SK-N-SH (cell line): ENCODE measurements at regions not wholly inside any gene's neighbourhood (a gene's known extent, or its start where the extent isn't known, plus 50 kb on each side); places are given as distances from the start of the nearest gene placed in this dataset.

ENCODE experiments used
- CTCF ChIP-seq: fragments of 200-600 bp; sonication (generic); IDR thresholded peaks from 2 replicates; pipeline ENCODE4 v1.6.1; 2017; ENCODE audit warnings: antibody characterized with exemption, mild to moderate bottlenecking, moderate library complexity
- GABPA ChIP-seq: IDR thresholded peaks from 2 replicates; pipeline ENCODE4 v1.4.0; 2012; ENCODE audit warnings: low read depth, mild to moderate bottlenecking
- YY1 ChIP-seq: IDR thresholded peaks from 2 replicates; pipeline ENCODE4 v1.4.0; 2012; ENCODE audit warnings: low read depth, mild to moderate bottlenecking

- TF ChIP-seq YY1 = no peak
- no peak for TF ChIP-seq GABPA
- no peak for TF ChIP-seq CTCF
These were observed 664.7 kb upstream of the FAM241A start for GRCh38 chr4:111480510-111480909.
